ENCODE measurements at regions not wholly inside any gene's neighbourhood (a gene's known extent, or its start where the extent isn't known, plus 50 kb on each side); places are given as distances from the start of the nearest gene placed in this dataset.

- TF ChIP-seq EZH2 (IDR thresholded peaks at IDR 0.05) (no peak), EZH2phosphoT487 (IDR thresholded peaks at IDR 0.05) (no peak)
- TF ChIP-seq, protein P1, sequence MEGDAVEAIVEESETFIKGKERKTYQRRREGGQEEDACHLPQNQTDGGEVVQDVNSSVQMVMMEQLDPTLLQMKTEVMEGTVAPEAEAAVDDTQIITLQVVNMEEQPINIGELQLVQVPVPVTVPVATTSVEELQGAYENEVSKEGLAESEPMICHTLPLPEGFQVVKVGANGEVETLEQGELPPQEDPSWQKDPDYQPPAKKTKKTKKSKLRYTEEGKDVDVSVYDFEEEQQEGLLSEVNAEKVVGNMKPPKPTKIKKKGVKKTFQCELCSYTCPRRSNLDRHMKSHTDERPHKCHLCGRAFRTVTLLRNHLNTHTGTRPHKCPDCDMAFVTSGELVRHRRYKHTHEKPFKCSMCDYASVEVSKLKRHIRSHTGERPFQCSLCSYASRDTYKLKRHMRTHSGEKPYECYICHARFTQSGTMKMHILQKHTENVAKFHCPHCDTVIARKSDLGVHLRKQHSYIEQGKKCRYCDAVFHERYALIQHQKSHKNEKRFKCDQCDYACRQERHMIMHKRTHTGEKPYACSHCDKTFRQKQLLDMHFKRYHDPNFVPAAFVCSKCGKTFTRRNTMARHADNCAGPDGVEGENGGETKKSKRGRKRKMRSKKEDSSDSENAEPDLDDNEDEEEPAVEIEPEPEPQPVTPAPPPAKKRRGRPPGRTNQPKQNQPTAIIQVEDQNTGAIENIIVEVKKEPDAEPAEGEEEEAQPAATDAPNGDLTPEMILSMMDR (IDR thresholded peaks at IDR 0.05) = no peak
These were observed 199.8 kb upstream of the DEFB112 start for GRCh38 chr6:50249493-50249892.

Measured in neural progenitor cell (in vitro differentiated cells).